ENCODE measurements at regions not wholly inside any gene's neighbourhood (a gene's known extent, or its start where the extent isn't known, plus 50 kb on each side); places are given as distances from the start of the nearest gene placed in this dataset.

DNA sequence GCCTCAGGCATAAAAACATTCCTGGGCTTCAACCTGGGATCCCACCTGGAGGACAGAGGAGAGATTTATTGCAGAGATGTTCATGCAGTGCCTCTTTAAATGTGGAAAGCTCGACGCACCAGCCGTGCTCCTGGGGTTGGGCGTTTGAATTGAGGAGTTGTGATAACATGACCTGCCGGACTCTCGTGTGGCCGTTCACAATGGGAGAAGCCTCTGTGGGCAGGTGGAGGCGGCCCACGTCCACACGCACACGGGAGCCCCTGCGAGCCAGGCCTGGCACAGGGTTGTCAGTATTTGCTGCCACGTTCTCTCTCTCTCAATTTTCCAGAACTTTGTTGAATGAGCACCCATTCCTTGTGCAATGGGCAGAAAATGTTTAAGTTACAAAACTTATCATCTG lies 58.3 kb upstream of the PPARA start:
- no peak for DNase-seq

DNA sequence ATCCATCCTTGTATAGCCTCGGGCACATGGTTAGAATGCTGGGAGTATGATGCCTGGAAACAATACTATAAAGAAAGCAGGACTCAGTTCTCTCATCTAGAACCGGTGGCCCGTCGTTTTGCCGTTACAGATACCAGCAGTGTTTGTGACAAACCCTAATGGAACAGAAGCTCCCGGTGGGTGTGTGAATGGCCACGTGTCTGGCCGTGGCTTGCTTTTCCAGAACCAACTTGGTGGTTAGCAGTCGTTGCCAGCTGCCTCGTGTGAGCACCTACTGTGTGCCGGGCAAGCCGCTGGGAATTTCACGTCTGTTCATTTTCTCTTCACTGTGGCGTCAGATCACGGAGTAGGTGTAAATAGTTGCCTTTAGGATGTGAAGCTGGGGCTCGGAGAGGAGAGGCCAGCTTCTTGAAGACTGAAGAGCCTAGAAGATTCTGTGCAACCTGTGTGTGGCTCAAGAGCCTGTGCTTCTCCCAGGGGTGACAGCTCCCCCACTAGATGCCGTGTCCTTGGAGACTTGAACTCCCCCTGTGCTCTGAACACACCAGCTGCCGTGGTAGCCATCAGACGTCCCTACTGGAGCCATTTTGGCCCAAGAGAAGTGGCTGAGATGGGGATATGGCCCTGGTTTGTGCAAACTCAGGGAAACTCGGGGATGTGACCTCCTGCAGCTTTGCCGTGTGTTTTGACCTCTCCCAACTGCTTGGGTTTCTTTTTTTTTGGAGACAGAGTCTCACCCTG lies 57.5 kb upstream of the PPARA start:
- DNase-seq, result no peak

DNA sequence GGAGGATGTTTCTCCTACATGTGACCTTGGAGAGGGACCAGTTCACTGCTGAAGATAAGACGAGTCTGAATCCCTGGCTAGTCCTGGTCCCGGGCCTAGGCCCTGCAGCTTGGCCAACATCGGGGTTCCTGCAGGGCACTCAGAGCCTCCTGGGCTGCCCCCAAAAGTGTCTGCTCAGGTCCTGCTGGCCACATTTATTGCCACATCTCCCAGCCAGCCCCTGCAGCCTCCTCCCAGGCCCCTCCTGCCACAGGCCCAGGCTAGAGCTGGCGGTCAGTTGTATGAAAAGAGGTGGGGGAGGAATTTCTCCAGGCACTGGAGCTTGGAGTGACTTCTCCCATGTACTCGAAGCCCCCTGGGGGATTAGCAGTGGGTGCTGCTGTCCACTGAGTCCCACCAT lies 56.5 kb upstream of the PPARA start:
- DNase-seq, result no peak

DNA sequence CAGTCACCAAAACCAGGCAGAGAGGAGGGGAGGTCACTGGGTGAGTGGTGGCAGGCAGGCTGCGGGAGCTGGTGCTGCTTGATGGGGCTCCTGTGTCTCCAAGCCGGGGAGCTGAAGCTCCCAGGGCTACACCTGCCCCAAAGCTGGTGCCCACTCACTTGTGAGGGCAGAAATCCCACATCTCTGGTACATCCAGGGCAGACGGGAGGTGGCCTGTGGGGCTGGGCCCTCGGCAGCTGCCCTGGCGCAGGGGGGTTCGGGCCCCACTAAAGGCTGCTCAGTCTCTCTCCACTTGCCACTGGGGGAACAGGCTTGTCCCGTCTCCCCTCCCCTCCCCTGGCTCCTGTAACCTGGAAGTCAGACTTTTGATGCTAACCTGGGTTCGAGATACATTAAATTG lies 55.6 kb upstream of the PPARA start:
- DNase-seq, result no peak

DNA sequence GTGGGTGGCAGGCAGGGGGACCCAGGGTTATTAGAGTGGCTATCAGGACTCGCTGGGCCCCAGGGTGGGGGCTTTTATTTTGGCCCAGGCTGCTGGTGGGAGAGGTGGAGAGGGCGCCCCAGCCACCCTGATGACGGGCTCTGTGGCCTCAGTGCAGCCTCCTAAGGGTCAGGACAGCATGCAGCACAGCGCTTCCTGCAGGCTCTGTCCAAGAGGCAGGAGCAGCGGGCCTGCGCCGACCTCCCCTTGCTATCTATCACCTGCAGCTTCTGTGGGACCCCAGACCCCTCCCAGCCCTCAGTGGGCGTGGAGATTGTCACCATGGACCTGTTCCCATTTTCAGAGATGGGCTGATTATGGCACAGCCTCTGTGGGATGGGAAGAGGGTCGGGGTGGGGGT lies 54.3 kb upstream of the PPARA start:
- no peak for DNase-seq

DNA sequence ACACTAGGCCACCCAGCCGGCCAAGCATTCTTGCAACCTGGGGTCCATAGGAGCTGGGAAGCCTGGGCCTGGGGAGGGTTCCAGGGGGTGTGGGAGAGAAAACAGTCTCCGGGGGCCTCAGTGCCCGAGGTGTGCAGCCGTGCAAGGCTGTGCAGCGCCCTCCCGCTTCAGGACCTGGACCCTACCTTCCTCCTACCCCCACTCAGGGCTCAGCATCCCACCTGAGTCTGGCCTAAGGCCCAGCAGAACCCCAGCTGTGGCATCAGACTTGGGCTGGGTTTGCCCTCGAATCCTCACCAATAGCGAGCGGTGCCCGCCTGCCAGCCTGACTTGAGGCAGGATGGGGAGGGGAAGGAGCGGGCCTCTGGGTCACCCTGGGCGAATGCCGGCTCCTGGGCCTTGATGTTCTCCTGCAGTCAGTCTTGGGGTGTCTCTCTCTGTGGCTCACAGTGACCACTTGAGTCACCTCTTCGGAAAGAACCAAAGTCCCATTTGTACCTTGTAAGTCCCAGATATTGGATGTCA lies 53.6 kb upstream of the PPARA start:
- no peak for DNase-seq

DNA sequence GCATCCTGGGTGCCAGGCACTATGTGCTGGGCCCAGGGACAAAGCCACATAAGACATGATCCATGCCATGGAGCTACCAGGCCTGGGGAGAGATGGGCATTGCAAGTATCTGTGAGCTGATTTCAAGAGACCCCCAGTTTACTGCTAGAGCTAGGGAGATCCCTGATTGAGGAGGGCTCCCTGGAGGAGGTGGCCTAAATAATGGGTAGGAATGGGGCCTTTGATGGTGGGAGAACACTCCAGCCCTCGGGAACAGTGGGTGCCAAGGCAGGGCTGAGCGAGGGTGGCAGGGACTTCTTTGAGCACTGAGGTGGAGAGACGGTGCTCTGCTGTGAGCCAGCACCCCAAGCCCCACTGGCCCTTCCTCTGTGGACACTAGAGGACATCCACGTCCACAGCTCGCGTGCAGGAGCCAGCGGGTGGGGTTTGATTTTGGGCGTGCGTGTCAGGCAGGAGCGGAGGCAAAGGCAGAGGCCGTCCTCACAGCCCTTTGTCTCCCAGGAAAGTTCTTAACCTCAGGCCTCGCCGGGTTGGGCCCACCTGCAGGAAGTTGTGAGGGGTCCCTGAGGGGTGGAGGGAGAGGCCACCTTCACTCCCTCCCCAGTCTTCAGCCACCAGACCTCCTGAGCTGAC lies 52.9 kb upstream of the PPARA start:
- no peak for DNase-seq

DNA sequence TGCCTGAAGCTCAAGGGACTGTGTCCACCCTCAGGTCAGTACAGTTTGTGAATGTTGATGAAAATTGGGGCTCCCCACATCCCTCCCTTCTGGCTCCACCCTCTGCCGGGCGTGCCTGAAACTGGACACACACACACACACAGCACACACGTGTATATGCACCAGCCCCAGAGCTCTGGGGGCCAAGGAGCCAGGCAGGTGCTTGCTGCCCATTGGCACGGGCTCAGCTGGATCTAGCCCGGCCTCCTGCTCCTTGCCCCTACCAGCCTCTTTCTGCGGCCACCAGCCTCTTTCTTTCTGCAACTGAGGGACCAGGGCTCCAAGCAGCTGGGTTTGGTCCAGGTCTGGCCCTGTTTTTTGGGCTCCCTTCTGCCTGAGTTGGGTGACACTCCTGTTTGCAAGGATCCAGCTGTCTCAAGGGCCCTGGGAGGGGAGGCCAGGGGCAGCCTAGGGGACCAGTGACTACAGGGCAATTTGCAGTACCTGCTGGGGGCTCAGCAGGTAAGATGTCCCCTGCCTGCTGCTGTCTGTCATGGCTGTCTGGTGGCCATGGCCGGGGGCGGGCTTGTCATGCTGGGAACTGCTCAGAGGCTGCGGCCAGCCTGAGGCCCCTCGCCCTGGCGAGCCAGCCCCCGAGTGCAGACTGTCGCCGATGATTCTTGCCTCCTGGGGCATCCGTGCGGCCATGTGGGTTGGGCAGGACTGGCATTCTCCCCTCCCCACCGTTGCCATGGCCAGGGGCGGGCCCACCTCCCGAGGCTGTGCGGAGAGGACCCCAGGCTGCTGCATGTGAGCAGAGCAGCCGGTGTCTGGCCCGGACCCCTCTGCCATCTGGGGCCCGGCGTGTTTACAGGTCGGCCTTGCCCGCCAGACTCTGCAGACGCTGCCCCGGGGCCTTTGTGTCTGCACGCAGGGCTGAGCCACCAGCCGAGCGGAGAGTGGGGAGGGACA lies 51.5 kb upstream of the PPARA start:
- no peak for DNase-seq

DNA sequence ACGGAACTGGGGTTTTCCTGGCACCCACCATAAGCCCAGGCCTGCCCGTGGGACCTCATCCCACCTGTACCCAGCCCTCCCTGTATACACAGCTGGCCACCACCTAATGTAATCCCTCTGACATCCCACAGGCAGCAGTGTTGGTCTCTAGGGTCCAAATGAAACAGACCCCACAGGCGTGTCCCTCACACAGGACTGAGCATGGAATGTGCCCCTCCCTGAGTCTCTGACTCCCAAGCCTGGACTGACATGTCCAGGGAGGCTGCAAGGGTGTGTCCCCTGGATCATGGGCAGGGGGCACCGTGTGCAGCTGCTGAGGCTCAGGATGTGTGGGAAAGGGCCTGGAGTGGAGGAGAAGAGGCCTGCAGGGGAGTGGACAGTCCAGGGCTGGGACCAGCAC lies 50.6 kb upstream of the PPARA start:
- DNase-seq, result no peak

DNA sequence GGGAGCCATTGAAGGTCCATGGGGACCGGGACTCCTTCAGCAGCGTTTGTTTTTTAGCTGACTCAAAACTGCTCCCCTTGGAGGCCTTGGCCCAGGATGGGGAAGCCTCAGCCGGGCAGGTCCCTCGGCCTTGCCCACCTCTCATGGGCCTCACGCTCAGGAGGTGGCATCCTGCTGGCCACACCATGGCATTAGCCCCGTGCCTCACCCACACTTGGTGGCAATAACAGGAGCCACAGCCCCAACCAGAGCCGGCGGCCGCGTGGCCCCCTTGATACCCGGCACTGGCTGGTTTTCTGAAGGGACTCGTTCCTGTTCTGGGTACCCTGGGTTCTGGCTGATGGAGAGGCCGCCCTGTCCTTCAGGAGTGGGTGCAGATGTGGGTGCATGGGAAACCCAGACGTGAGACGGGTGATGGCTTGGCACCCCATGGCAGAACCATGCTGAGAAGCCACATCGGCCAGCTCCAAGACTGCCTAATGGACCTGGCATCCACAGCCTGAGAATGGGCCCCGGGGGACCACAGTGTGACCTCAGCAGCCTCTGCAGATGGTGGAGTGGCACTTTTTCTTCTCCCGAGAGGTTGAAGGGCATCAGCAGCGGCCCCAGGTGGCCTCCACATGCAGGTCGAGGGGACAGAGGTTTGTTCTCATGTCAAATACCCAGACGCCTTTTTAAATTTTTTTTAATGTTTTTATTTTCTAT lies 49.8 kb upstream of the PPARA start:
- no peak for DNase-seq

All from NCI-H774 (cell line).